K562 (cell line): ENCODE measurements at regions not wholly inside any gene's neighbourhood (a gene's known extent, or its start where the extent isn't known, plus 50 kb on each side); places are given as distances from the start of the nearest gene placed in this dataset.

Experiments
- ATAC-seq: fragments of 200-7000 bp; cut with Tn5 transposase; 3 replicates; pipeline ENCODE4 v1.9.1; 2020; ENCODE audit warnings: moderate library complexity
- BruUV-seq: library from RNA; stranded (reverse); fragments of 400-500 nt; replicated peaks from 2 replicates; lab custom pipeline; 2021; lab: Mats Ljungman, UMichigan
- CTCF ChIA-PET: fragments of 300-600 bp; formaldehyde crosslinking; extraction: SDS; loops from one replicate; lab custom pipeline; 2021; ENCODE audit warnings: low intra/inter-chr PET ratio; lab: Yijun Ruan, JAX
- POLR2A ChIA-PET: fragments of 300-600, 350-650 bp; sonication (Branson Sonifier 250); formaldehyde crosslinking; extraction: SDS; loops from one replicate; lab custom pipeline; 2021; ENCODE audit warnings: antibody characterized with exemption, inconsistent platforms; lab: Yijun Ruan, JAX
- DNase-seq, 4 experiments: peaks; one replicate each; pipeline versions ENCODE4 v3.0.0 to v3.0.0-alpha.2; 2011 to 2018; ENCODE audit warnings: low spot score in 3 of 4, mixed read lengths in 3 of 4; ENCODE audit errors: extremely low read depth in 1 of 4
- FAIRE-seq: peaks from 2 replicates; lab custom pipeline; 2011; peaks lifted over from hg19 to GRCh38; lab: Jason Lieb, UNC
- H2AFZ ChIP-seq: 2 replicates; pipeline ENCODE4 v1.6.0; 2011; ENCODE audit warnings: low read depth, low read length, control low read depth, inconsistent platforms
- H3K27ac ChIP-seq: fragments of 200-600 bp; 3 replicates; pipeline ENCODE4 v1.8.0; 2011; ENCODE audit warnings: low read depth, mild to moderate bottlenecking, control low read depth, inconsistent platforms, low read length, moderate library complexity, mixed read lengths; ENCODE audit errors: extremely low read depth
- H3K27me3 ChIP-seq, 2 experiments: fragments of 300-600 bp in 1 of 2; 2 replicates in 1 of 2; 3 replicates in 1 of 2; pipeline versions ENCODE4 v1.6.0 to v1.8.0; 2011; ENCODE audit warnings: inconsistent platforms in 2 of 2, low read length in 2 of 2, mild to moderate bottlenecking in 1 of 2, mixed read lengths in 1 of 2, moderate library complexity in 1 of 2; ENCODE audit not compliant: control insufficient read depth in 2 of 2, insufficient read depth in 2 of 2
- H3K36me3 ChIP-seq: fragments of 300-600 bp; 3 replicates; pipeline ENCODE4 v1.8.0; 2011; ENCODE audit warnings: mild to moderate bottlenecking, low read length, inconsistent platforms; ENCODE audit not compliant: control insufficient read depth, insufficient read depth
- H3K4me1 ChIP-seq, 2 experiments: fragments of 200-600 bp in 1 of 2; replicated peaks in 1 of 2; 2 replicates in 1 of 2; 3 replicates in 1 of 2; pipeline versions ENCODE4 v1.5.1 to v1.8.0; 2011; ENCODE audit warnings: inconsistent platforms in 2 of 2, low read length in 2 of 2, mild to moderate bottlenecking in 1 of 2, mixed read lengths in 1 of 2, moderate library complexity in 1 of 2; ENCODE audit not compliant: control insufficient read depth in 2 of 2, insufficient read depth in 2 of 2
- H3K4me2 ChIP-seq: 2 replicates; pipeline ENCODE4 v1.6.1; 2011; ENCODE audit warnings: low read length, control low read depth, inconsistent platforms, mixed read lengths; ENCODE audit not compliant: insufficient read depth
- H3K4me3 ChIP-seq: fragments of 200-600 bp; sonication (generic), shearing (Covaris generic); 2 replicates; pipeline ENCODE4 v1.5.1; 2016; ENCODE audit warnings: control low read depth, inconsistent platforms
- H3K79me2 ChIP-seq: fragments of 200-600 bp; 3 replicates; pipeline ENCODE4 v1.8.0; 2011; ENCODE audit warnings: low read length, inconsistent platforms; ENCODE audit not compliant: control insufficient read depth, insufficient read depth
- H3K9ac ChIP-seq, 2 experiments: 2 replicates each; pipeline versions ENCODE4 v1.6.0 to v1.6.1; 2011; ENCODE audit warnings: low read depth in 2 of 2, low read length in 2 of 2, control low read depth in 1 of 2, inconsistent platforms in 1 of 2, mild to moderate bottlenecking in 1 of 2, mixed read lengths in 1 of 2; ENCODE audit not compliant: insufficient read depth in 1 of 2
- H3K9me1 ChIP-seq: one replicate; pipeline ENCODE4 v1.6.0; 2011; ENCODE audit warnings: inconsistent platforms, mild to moderate bottlenecking, low read length, moderate library complexity; ENCODE audit not compliant: control insufficient read depth, insufficient read depth
- H3K9me3 ChIP-seq: replicated peaks from 2 replicates; pipeline ENCODE4 v1.5.1; 2011; ENCODE audit warnings: low read depth, low read length, inconsistent platforms; ENCODE audit not compliant: control insufficient read depth, insufficient read depth
- H4K20me1 ChIP-seq: replicated peaks from 2 replicates; pipeline ENCODE4 v1.6.1; 2011; ENCODE audit warnings: low read length, inconsistent platforms, mixed read lengths; ENCODE audit not compliant: control insufficient read depth, insufficient read depth
- CTBP1 ChIP-seq: fragments of 450-650 bp; IDR thresholded peaks from 2 replicates; pipeline ENCODE4 v1.6.1; 2016; ENCODE audit warnings: borderline replicate concordance
- ELF2 ChIP-seq: fragments of 250-450 bp; sonication (Bioruptor Pico); IDR thresholded peaks from 2 replicates; pipeline ENCODE4 v1.5.0; 2021; ENCODE audit warnings: mild to moderate bottlenecking
- EZH2 ChIP-seq: IDR thresholded peaks from 2 replicates; pipeline ENCODE4 v1.6.1; 2012; ENCODE audit warnings: low read depth, mild to moderate bottlenecking, inconsistent platforms, low read length, borderline replicate concordance
- FOXP1 ChIP-seq: sonication (generic); formaldehyde crosslinking; IDR thresholded peaks from 2 replicates; pipeline ENCODE4 v1.8.0; 2022; ENCODE audit warnings: mild to moderate bottlenecking, missing genetic modification reagents
- HMG20A ChIP-seq: fragments of 450-650 bp; formaldehyde crosslinking; conservative IDR thresholded peaks from 2 replicates; pipeline ENCODE4 v1.4.0; 2020; ENCODE audit warnings: mild to moderate bottlenecking, mixed read lengths
- KAT7 ChIP-seq: sonication (generic); formaldehyde crosslinking; IDR thresholded peaks from 2 replicates; pipeline ENCODE4 v1.8.0; 2022; ENCODE audit warnings: missing genetic modification reagents, mild to moderate bottlenecking, borderline replicate concordance
- SRSF1 ChIP-seq: fragments of 200-400 bp; formaldehyde crosslinking; IDR thresholded peaks from 2 replicates; pipeline ENCODE4 v1.6.1; 2017; ENCODE audit warnings: mild to moderate bottlenecking, low read depth, low read length, moderate library complexity
- ZBTB33 ChIP-seq: sonication (generic); formaldehyde crosslinking; IDR thresholded peaks from 2 replicates; pipeline ENCODE4 v1.8.1; 2023; ENCODE audit warnings: mild to moderate bottlenecking, missing genetic modification reagents
- ZNF212 ChIP-seq: fragments of 450-650 bp; formaldehyde crosslinking; IDR thresholded peaks from 2 replicates; pipeline ENCODE4 v1.4.0; 2020; ENCODE audit warnings: mild to moderate bottlenecking
- ZNF445 ChIP-seq: fragments of 250-450 bp; sonication (Bioruptor Pico); IDR thresholded peaks from 2 replicates; pipeline ENCODE4 v1.4.0; 2020; ENCODE audit warnings: low read depth, mild to moderate bottlenecking, moderate library complexity
- ZNF586 ChIP-seq: fragments of 450-650 bp; formaldehyde crosslinking; conservative IDR thresholded peaks from 2 replicates; pipeline ENCODE4 v1.4.0; 2020; ENCODE audit warnings: mild to moderate bottlenecking, moderate library complexity
- ZNF695 ChIP-seq: fragments of 450-650 bp; formaldehyde crosslinking; IDR thresholded peaks from 2 replicates; pipeline ENCODE4 v1.4.0; 2020; ENCODE audit warnings: mild to moderate bottlenecking, moderate library complexity
- ZNF707 ChIP-seq: fragments of 250-450 bp; sonication (Bioruptor Pico); conservative IDR thresholded peaks from 2 replicates; pipeline ENCODE4 v1.8.0; 2022; ENCODE audit warnings: inconsistent platforms, mild to moderate bottlenecking, moderate library complexity
- WGBS: fragments of 100-300 bp; shearing (Covaris generic); methylation state at CpG from one replicate; pipeline ENCODE4 v1.1.6; 2016; ENCODE audit warnings: low coverage, mixed read lengths; ENCODE audit not compliant: insufficient coverage; ENCODE audit errors: missing lambda C conversion rate; 5-methylcytosine and 5-hydroxymethylcytosine counted together
- in situ Hi-C: fragments of 300-500 bp; cut with MboI; formaldehyde crosslinking; loops from 4 replicates; pipeline ENCODE4 v1.15.0; 2018; ENCODE audit warnings: inconsistent platforms, mixed read lengths
- intact Hi-C: fragments of 100-400 bp; cut with micrococcal nuclease; formaldehyde crosslinking; loops from 2 replicates; pipeline ENCODE4 v1.14.2; 2022
- TF ChIP-seq, protein P1 (sequence below): fragments of 450-650 bp; conservative IDR thresholded peaks from 2 replicates; pipeline ENCODE4 v1.6.1; 2016; ENCODE audit warnings: missing genetic modification characterization, low read depth, mild to moderate bottlenecking, control low read depth, missing compliant biosample characterization
- TF ChIP-seq, protein P2 (sequence below): fragments of 450-650 bp; formaldehyde crosslinking; IDR thresholded peaks from 2 replicates; pipeline ENCODE4 v1.4.0; 2022; ENCODE audit warnings: missing genetic modification characterization

DNA sequence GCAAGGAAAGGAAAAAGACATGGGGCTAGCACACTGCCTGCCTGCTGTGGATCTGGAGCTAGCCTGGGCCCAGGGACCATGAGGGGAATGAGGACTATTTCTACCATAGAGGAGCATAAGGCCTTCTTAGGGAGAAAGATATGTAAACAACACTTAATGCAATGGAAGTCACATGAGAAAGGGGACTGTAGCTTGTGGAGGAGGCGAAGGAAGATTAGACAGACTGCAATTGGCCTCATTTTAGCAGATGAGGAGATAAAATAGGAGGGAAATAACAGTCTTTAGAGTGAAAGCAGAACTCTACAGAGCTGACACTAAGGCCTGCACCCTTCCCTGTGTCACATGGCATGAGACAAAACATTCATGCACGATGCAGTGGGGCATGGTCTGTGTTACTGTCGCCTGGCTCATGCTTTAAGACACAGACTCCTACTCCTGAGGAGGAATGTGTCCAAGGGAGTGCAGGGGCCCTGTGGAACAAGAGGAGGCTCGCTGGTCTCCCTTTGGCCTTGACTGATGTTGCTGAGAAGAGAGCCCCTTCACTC lies 829.3 kb upstream of the IGFBP3 start:
- H3K4me1 ChIP-seq, result no peaks in the 10 kb centered on the region
- no peaks in the 10 kb centered on the region for H3K9me1 ChIP-seq
- no TSS peak for BruUV-seq
- in situ Hi-C loops, result no loop called here
- H3K9me3 ChIP-seq, result 0 out of 2 replicates have a peak, but pooled peaks cover 3% of the 10 kb centered on the region
- no peak overlapping the region for H2AFZ ChIP-seq
- intact Hi-C loops, result no loop called here
- 0% methylated on average over 4 of the region's 4 CpGs for WGBS
- ChIA-PET CTCF (no interaction called here), POLR2A (no interaction called here)
- H3K4me2 ChIP-seq, result no peak overlapping the region
- no peak for TF ChIP-seq ZNF445 (CRISPR knock-in tag)
- TF ChIP-seq KAT7, result no peak
- TF ChIP-seq, protein P1, sequence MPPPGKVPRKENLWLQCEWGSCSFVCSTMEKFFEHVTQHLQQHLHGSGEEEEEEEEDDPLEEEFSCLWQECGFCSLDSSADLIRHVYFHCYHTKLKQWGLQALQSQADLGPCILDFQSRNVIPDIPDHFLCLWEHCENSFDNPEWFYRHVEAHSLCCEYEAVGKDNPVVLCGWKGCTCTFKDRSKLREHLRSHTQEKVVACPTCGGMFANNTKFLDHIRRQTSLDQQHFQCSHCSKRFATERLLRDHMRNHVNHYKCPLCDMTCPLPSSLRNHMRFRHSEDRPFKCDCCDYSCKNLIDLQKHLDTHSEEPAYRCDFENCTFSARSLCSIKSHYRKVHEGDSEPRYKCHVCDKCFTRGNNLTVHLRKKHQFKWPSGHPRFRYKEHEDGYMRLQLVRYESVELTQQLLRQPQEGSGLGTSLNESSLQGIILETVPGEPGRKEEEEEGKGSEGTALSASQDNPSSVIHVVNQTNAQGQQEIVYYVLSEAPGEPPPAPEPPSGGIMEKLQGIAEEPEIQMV (tag), result no peak
- TF ChIP-seq, protein P2, sequence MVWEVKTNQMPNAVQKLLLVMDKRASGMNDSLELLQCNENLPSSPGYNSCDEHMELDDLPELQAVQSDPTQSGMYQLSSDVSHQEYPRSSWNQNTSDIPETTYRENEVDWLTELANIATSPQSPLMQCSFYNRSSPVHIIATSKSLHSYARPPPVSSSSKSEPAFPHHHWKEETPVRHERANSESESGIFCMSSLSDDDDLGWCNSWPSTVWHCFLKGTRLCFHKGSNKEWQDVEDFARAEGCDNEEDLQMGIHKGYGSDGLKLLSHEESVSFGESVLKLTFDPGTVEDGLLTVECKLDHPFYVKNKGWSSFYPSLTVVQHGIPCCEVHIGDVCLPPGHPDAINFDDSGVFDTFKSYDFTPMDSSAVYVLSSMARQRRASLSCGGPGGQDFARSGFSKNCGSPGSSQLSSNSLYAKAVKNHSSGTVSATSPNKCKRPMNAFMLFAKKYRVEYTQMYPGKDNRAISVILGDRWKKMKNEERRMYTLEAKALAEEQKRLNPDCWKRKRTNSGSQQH, result no peak
- no peak for TF ChIP-seq ZBTB33
- TF ChIP-seq FOXP1 (CRISPR knock-in tag), result no peak
- TF ChIP-seq CTBP1, result no peak
- no peak for TF ChIP-seq HMG20A (CRISPR knock-in tag)
- no peak for TF ChIP-seq ELF2 (CRISPR knock-in tag)
- no peak for TF ChIP-seq ZNF695 (CRISPR knock-in tag)
- TF ChIP-seq ZNF707, result no peak
- TF ChIP-seq ZNF586 (CRISPR knock-in tag), result no peak
- no peak for TF ChIP-seq EZH2
- TF ChIP-seq SRSF1, result no peak
- no peak for TF ChIP-seq ZNF212 (CRISPR knock-in tag)
- no peak overlapping the region for H3K27ac ChIP-seq
- no peaks in the 10 kb centered on the region for H4K20me1 ChIP-seq
- ATAC-seq (no peak), FAIRE-seq (no peak), DNase-seq (no peak)
- no peak overlapping the region for H3K4me3 ChIP-seq
- no peaks in the 10 kb centered on the region for H3K27me3 ChIP-seq
- no peak overlapping the region for H3K9ac ChIP-seq
- no peaks in the 10 kb centered on the region for H3K79me2 ChIP-seq
- no peaks in the 10 kb centered on the region for H3K36me3 ChIP-seq
